Activated CD4-positive, alpha-beta T cell treated with anti-CD3 and anti-CD28 coated beads, Interleukin-2, amount 50 U/mL, for 1 hour (primary cell): ENCODE measurements at regions not wholly inside any gene's neighbourhood (a gene's known extent, or its start where the extent isn't known, plus 50 kb on each side); places are given as distances from the start of the nearest gene placed in this dataset.
"Not testable (repeated sequence)": the region's sequence is repeated elsewhere in the genome, so short reads cannot be mapped to it uniquely, and the experiment has no call there.

ENCODE experiments used
- DNase-seq: peaks from one replicate; pipeline ENCODE4 v3.0.0-alpha.2; 2020

- DNase-seq, result no peak
Observed at GRCh38 chr3:101950985-101951733, 101.8 kb downstream of the NFKBIZ start.

DNA sequence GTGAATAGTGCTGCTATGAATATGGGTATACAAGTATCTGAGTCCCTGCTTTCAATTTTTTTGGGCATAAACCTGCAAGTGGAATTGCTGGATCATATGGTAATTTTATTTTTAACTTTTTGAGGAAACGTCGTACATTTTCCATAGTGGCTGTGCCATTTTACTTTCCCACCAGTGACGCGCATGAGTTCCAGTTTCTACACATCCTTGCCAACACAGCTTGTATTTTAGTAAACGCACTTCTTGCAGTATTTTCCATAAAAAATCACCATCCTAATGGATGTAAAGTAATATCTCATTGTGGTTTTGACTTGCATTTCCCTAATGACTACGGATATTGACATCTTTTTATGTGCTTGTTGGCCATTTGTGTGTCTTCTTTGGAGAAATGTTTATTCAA lies 105.0 kb downstream of the NFKBIZ start:
- DNase-seq, result no peak

DNA sequence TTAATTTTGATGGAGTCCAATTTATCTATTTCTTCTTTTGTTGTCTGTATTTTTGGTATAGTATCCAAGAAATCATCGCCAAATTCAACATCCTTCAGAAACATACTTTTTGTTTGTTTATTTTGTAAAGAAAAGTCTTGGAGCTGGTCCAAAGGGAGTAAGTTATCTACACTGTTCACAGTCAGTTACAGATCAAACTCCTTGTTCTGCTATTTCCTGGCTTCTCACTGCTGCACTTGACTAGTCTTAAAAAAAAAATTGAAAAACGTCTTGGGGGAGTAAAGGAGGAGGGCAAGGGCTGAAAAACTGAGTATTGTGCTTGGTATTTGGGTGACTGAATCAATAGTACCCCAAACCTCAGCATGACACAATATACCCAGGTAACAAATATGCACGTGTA lies 105.6 kb downstream of the NFKBIZ start:
- no peak for DNase-seq

DNA sequence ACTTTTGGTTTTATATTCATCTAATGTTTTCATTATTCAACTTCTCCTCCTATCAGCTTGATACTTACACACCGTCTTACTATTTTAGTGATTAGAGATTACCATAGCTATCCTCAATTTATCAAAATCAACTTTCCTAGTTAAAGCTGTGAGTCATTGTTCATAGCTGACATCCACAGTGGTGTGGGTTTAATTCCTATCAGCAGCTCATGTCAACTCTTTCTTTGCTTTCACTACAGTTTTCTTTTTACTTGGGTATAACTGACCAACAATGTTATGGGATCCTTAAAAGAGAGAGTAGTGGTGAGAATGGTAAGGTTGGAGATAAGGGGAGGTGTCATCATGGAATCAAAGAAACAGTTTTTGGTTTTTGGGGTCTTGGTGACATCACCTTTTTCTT lies 112.7 kb downstream of the NFKBIZ start:
- no peak for DNase-seq

- no peak for DNase-seq
Observed at GRCh38 chr3:101963902-101964362, 114.6 kb downstream of the NFKBIZ start.

- no peak for DNase-seq
Observed at GRCh38 chr3:101964861-101965260, 115.5 kb downstream of the NFKBIZ start.

- no peak for DNase-seq
Observed at GRCh38 chr3:101966226-101966625, 116.9 kb downstream of the NFKBIZ start.

DNA sequence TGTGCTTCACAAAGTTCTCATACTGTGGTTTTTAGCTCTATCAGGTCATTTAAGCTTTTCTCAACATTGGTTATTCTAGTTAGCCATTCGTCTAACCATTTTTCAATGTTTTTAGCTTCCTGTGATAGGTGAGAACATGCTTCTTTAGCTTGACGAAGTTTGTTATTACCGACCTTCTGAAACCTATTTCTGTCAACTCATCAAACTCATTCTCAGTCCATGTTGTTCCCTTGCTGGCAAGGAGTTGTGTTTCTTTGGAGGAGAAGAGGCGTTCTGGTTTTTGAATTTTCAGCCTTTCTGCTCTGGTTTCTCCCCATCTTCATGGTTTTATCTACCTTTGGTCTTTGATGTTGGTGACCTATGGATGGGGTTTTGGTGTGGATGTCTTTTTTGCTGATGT lies 120.9 kb downstream of the NFKBIZ start:
- no peak for DNase-seq

GRCh38 chr3:101970905-101971304 lies 121.6 kb downstream of the NFKBIZ start:
- DNase-seq, result no peak

DNA sequence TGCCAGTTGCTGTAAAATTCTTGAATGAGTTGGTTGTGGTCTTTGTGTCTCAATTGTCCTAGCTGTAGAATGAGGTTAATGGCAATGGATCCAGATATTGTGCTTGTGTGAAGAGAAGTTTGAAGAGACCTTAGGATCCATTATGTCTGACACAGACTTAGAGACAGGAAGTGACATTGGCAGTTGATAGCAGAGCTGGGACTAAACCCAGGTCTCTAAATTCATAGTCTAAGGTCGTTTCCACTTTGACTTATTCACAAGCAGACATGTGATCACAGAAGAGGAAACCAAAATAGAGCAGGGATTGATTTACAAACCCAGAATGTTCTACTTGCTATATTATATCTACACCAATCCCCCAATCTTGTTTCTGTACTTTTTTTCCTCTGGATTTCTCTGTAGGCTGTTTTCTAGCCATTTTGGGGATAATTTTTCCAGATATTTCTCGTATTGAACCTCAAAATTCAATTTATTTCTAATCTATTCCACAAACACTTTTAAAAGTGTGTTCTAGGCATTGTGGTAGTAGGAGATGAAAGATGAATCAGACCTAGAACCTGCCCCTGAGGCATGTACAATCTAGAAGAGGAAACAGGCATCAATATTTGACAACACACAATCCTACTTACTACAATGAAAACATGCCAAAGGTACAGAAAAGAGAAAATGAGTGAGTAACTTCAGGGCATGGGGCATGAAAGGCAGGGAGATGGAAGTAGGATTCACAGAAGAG lies 123.3 kb downstream of the NFKBIZ start:
- DNase-seq, result no peak

DNA sequence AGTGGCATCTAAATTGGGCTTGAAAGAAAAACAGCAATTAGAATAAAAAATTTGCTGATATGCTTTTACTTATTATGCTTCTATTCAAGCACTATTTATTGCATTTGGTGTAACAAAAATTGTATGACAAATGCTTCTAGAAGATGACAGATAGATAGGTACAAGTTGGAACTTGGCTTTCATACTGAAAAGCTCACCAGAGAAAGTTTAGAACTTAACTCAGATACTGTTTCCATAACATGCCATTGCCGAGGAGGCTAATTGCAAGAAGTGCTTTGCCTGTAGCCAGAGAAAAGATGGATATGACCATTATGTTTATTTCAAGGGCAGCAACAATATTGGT lies 123.8 kb downstream of the NFKBIZ start:
- no peak for DNase-seq

DNA sequence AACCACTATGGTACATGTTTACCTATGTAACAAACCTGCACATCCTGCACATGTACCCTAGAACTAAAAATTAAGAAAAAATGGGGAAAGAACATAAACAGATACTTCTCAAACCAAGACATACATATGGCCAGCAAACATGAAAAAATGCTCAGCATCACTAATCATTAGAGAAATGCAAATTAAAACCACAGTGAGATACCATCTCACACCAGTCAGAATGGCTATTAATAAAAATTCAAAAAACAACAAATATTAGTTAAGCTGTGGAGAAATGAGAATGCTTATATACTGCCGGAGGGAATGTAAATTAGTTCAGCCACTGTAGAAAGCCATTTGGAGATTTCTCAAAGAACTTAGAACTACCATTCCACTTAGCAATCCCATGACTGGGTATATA lies 126.1 kb downstream of the NFKBIZ start:
- not testable (repeated sequence) for DNase-seq

DNA sequence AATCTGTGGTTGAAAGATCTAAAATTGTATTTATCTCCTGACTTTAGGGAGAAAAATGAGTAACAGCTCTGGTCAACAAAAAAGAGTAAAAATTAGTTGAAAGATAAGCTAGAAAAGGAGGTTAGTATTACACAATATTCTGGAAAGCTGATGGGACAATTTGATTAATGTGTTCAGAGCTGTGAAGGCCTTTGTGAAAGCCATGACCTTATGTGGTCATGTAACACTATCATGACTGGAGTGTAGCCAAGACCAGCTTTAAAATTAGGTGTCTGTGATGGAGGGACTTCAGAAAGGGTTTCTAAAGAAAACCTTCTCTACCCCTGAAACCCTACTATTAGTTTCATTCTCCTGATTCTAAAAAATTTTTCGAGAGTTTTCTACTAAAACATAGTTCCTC lies 127.2 kb downstream of the NFKBIZ start:
- DNase-seq, result no peak

- no peak for DNase-seq
Observed at GRCh38 chr3:101978348-101978747, 129.0 kb downstream of the NFKBIZ start.

- DNase-seq, result no peak
Observed at GRCh38 chr3:101979033-101979432, 129.7 kb downstream of the NFKBIZ start.

- DNase-seq, result no peak
Observed at GRCh38 chr3:101984356-101984755, 135.0 kb downstream of the NFKBIZ start.

GRCh38 chr3:101988596-101988995 lies 139.3 kb downstream of the NFKBIZ start:
- no peak for DNase-seq

GRCh38 chr3:101989578-101990200 lies 140.4 kb downstream of the NFKBIZ start:
- DNase-seq, result no peak

GRCh38 chr3:101992863-101993262 lies 143.5 kb downstream of the NFKBIZ start:
- no peak for DNase-seq

- no peak for DNase-seq
Observed at GRCh38 chr3:101994386-101994785, 145.1 kb downstream of the NFKBIZ start.

DNA sequence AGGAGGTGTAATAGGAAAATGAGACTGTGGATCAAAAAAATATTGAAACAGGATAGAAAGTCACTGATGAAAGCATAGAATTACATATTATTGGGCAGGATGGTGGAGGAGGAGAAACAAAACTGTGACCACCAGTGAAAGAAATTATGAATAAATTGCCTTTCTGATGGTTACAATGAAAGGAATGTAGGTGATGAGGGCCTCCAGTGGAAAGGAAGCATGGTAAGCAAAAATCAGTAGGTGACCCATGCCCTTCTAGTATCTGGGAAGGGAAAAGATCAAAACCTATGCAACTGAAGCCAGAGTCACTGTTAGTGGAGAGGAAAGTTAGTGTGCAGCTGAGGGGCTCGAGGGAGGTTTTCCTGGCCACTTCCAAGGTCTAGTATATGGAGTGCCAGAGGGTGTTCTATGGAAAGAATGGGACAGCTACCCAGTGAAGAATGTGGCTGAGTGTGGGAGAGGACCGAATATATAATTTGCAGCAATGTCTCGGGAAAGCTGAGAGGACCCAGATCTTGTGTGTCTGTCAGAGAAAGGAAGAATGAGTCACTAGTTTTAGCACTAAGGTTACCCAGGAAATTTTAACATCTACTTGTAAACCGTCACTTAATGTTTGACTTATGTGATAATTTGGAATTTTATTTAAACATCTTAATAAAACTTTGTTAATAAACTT lies 146.2 kb downstream of the NFKBIZ start:
- DNase-seq, result no peak

GRCh38 chr3:101996832-101997231 lies 147.5 kb downstream of the NFKBIZ start:
- no peak for DNase-seq

- no peak for DNase-seq
Observed at GRCh38 chr3:101998256-101998926, 149.1 kb downstream of the NFKBIZ start.
